NCI-H1694 (cell line): ENCODE measurements at regions not wholly inside any gene's neighbourhood (a gene's known extent, or its start where the extent isn't known, plus 50 kb on each side); places are given as distances from the start of the nearest gene placed in this dataset.

Experiments used
- DNase-seq: peaks from one replicate; lab custom pipeline; 2025; lab: John Stamatoyannopoulos, UW

DNA sequence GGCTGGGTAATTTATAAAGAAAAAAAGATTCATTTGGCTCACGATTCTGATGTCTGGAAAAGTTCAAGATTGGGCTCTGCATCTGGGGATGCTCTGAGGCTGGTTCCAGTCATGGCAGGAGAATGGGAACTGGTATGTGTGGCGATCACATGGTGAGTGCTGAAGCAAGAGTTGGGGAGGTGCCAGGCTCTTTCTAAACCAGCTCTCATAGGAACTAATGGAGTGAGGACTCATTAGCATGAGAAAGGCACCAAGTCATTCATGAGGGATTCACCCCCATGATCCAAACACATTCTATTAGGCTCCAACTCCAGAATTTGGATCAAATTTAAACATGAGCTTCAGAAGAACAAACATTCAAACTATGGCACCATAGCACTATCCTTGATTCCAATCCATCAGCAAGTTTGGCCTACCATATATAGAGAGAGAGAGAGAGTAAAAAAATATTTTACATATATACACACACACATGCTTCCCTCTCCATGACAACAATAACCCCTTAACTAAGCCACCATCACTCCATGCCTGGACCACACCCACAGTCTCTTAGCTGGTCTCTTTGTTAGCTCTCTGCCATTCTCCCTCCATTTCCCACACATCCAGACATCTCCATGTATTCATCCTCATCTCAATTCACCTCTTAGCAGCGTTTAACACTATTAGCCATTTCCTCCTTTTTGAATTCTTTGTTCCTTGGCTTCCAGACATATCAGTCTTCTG is 57.9 kb downstream of the NPY start:
- DNase-seq, result no peak

DNA sequence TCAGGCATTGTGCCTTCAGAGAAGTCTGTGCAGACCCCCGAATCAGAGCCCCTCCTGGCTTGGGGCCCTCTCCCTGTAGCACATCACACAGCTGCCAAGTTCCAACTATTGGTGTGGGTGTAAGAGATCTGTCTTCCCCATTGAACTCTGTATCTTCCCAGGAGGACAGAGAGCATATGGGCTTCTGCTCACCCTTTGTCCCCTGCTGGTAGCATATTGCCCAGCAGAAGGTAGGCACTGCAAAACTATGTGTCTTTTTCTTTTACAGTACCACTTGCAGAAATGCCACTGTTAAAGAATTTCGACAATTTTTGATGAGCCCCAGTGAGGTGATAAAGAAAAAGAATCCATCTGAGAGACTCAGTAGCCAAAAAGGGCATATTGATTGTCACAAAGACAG is 59.6 kb downstream of the NPY start:
- no peak for DNase-seq

- no peak for DNase-seq
Observed at GRCh38 chr7:24346129-24346528, 62.1 kb downstream of the NPY start.

- DNase-seq, result no peak
Observed at GRCh38 chr7:24346716-24347115, 62.7 kb downstream of the NPY start.

DNA sequence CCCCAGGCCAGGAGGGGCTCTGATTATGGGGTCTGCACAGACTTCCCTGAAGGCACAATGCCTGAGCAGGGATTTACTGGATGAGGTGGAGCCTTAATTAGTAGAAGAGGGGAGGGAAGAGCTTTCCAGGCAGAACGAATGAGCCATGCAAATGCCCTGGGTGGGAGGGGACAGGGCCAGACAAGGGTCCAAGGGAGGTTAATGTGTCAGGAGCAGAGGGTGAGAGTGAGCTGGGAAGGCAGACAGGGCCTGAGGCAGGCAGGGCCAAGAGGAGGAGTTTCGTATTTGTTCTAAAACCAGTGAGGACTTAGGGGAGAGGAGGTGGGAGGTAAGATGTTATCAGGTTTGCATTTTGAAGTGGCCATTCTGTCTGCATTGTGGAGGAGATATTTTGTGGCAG is 65.3 kb downstream of the NPY start:
- no peak for DNase-seq

GRCh38 chr7:24354456-24354855 is 70.5 kb downstream of the NPY start:
- DNase-seq, result no peak

DNA sequence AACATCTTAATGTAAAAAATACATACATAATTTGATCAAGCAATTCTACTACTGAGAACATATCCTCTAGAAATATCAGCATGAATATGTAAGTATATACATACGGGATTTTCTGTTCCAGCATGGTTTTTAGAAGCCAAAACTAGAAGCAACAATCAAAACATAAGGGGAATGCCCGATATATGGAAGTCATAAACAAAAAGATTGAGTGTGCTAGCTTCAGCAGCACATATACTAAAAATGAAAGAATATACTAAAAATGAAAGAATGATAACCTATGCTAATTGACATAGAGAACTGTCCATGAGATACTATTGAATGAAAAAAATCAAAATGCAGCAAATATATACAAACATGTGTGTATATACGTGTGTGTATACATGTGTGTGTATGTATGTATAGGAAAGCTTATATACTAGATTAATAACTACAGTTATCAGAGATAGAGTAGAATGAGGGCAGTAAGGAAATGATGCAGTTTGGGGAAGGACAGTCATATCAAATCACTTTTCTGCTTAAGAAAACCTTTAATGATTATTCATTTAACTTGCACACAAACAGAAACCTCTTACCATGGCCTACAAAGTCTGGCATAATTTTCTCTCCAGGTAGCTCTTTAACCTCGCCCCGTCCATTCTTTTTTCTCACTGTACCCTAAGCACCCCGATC is 72.9 kb downstream of the NPY start:
- no peak for DNase-seq

GRCh38 chr7:24361001-24361400 is 77.0 kb downstream of the NPY start:
- DNase-seq, result no peak

DNA sequence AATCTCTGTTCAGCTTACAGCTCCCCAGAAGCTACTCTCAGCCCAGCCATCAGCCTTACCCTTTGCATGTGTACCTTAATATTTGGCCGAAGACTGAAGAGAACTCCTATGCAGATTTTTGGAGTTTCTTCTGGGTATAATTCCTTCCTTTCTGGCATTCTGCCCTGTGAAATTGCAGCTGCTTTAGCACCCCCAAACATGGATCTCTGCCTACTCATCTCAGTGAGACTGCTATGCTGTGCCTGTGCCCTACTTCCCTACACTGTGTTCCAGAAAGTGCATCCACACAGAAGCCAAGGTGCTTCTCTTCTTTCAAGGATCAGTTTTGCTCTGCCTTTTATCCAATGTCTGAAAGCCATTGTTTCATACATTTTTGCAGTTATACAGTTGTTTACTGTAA is 81.6 kb downstream of the NPY start:
- no peak for DNase-seq

GRCh38 chr7:24366876-24367275 is 82.9 kb downstream of the NPY start:
- DNase-seq, result peak; percentile 99

GRCh38 chr7:24368161-24368560 is 84.2 kb downstream of the NPY start:
- no peak for DNase-seq

- DNase-seq, result no peak
Observed at GRCh38 chr7:24370541-24370940, 86.6 kb downstream of the NPY start.

GRCh38 chr7:24372961-24373955 is 89.3 kb downstream of the NPY start:
- no peak for DNase-seq

DNA sequence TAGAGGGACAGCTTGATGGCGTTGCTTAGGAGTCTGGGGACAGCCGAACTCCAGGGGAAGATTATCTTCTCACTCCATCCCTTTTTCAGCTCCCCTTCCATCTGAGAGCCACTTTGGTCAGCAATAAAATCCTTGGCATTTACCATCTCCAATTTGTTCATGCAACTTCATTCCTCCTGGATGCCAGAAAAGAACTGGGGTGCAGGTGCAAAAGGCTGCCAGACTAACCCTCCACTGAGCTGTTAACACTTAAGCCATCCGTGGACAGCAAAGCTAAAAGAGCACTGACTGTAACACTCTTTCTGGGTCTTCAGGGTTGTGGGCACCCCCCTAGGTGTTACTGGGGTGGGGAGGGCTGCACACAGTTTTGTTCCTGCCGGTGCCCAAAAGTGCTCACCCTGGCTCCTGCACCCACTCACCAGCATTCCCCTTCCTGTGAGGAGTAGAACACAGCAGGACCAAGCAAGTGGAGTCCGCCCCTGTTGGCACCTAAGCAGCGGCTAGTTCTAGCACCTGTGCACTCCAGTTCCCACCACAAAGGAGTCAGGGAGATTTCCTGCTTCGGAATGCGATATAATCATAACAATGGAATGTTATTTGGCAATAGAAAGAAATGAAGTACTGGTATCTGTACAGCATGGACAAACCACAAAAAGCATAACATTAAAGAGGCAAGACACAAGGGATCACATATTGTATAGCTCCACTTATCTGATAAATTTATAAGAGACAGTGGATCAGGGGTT is 95.1 kb downstream of the NPY start:
- no peak for DNase-seq

- DNase-seq, result peak; percentile 62
Observed at GRCh38 chr7:24381894-24382505, 98.0 kb downstream of the NPY start.

GRCh38 chr7:24383055-24383454 is 99.1 kb downstream of the NPY start:
- DNase-seq, result no peak

- DNase-seq, result no peak
Observed at GRCh38 chr7:24384362-24385030, 100.5 kb downstream of the NPY start.

DNA sequence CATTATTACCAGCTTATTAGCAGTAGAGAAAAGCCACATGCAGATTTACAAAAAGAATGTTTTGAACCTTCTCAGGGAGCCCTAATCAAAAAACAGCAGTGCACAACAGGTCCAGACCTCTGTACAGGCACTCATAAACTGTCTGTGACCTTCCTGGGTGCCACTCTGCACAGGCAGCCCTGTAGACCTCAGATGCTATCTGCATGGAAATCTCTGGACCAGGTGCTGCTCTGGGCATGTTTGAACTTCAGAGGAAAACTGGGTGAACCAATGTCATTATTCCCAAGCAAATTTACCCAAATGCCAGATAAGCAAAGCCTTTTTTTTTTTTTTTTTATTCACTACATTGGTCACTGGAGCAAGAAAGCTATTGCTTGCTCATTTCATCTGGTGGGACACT is 104.2 kb downstream of the NPY start:
- no peak for DNase-seq

DNA sequence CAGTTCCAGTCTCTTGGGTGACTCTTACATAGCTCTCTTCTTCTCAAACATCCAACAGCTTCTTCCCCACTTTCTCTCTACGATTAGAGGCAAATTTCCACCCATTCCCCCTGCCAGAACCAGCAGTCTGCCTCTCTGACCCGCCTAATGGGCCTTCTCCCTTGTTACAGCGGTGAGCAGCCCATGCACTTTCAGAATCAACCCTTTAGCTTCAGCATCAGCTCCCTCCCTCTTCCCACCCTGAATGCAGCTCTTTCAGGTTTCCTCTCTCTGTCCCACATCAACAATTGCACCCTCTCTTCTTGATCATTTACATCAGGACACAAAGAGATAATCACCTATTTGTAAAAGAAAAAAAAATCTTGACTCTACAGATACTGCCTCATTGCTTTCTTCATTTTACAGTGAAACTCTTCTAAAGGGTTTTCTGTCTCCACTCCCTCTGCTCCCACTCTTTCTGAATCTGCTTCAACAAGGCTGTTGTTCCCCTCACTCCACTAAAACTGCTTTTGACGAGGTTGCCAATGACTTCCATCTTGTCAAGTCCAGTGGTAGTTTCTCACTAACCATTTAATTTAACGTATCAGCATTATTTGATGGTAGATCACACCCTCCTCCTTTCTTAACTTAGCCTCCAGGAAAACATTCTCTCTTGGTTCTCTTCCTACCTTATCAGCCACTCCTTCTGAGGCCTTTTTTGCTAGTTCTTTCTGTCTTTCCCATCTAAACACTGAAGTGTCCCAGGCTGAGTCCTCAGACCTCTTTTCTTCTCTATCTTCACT is 106.6 kb downstream of the NPY start:
- no peak for DNase-seq

GRCh38 chr7:24392774-24393173 is 108.8 kb downstream of the NPY start:
- no peak for DNase-seq
